ENCODE measurements at regions not wholly inside any gene's neighbourhood (a gene's known extent, or its start where the extent isn't known, plus 50 kb on each side); places are given as distances from the start of the nearest gene placed in this dataset.

DNA sequence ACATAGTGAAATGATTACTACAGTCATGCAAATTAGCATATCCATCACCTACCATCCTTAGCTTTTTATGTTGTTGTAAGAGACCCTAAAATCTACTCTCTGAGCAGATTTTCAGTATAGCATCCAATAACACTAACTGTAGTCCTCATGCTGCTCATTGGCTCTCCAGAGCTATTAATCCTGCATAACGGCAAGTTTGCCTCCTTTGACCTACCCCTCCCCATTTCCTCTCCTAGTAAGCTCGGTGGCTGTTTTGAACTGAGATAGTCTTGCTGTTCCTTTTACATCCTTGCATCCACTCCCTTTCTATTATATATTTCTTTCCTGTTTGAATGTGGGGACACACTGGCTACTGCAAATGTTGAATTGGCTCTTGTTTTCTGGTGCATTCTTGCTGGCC, 481.5 kb downstream of the TSN start:
- Histone ChIP-seq H3K9me3 (ENCODE audit: control insufficient read depth, insufficient read depth, low read length) (no peaks in the 10 kb centered on the region), H4K20me1 (ENCODE audit: control insufficient read depth, insufficient read depth, low read depth, low read length) (no peaks in the 10 kb centered on the region), H3K79me2 (ENCODE audit: control insufficient read depth, low read length) (no peaks in the 10 kb centered on the region), H3K4me2 (ENCODE audit: low read length) (no peak overlapping the region), H3K9me2 (replicated peaks; ENCODE audit: control insufficient read depth, low read length) (no peaks in the 10 kb centered on the region), H3F3A (ENCODE audit: control insufficient read depth, insufficient read depth) (no peaks in the 10 kb centered on the region), H3K4me1 (ENCODE audit: control insufficient read depth, low read length) (no peaks in the 10 kb centered on the region), H3K4me3 (ENCODE audit: low read length) (no peak overlapping the region), H3K27ac (ENCODE audit: low read depth, low read length) (no peak overlapping the region), H3K27me3 (ENCODE audit: control insufficient read depth, low read length) (no peaks in the 10 kb centered on the region), H3K36me3 (ENCODE audit: control insufficient read depth, low read length) (no peaks in the 10 kb centered on the region)
- TF ChIP-seq, protein P1, sequence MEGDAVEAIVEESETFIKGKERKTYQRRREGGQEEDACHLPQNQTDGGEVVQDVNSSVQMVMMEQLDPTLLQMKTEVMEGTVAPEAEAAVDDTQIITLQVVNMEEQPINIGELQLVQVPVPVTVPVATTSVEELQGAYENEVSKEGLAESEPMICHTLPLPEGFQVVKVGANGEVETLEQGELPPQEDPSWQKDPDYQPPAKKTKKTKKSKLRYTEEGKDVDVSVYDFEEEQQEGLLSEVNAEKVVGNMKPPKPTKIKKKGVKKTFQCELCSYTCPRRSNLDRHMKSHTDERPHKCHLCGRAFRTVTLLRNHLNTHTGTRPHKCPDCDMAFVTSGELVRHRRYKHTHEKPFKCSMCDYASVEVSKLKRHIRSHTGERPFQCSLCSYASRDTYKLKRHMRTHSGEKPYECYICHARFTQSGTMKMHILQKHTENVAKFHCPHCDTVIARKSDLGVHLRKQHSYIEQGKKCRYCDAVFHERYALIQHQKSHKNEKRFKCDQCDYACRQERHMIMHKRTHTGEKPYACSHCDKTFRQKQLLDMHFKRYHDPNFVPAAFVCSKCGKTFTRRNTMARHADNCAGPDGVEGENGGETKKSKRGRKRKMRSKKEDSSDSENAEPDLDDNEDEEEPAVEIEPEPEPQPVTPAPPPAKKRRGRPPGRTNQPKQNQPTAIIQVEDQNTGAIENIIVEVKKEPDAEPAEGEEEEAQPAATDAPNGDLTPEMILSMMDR (IDR thresholded peaks at IDR 0.05; ENCODE audit: low read depth, low read length, poor library complexity, severe bottlenecking) = no peak
- TF ChIP-seq EZH2phosphoT487 (IDR thresholded peaks at IDR 0.05; ENCODE audit: borderline replicate concordance, low read length) = no peak

DNA sequence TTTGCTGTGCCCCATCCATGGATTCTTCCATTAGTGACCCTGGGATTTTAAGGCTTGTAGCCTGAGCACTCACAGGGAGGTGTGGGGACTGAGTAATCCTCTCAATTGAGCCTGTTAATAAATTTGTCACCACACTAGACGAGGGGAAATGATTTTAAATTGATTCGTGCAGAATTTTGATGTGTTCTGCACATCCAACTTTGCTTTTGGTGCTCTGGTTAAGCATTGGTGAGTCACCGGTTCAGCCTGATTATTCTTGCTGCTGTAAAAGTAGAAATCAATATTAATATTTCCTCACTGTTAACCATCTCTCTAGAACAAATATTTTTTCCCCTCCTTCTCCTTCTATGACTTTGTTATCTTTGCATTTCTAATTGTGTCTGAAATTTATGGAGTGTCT, 482.0 kb downstream of the TSN start:
- no peaks in the 10 kb centered on the region for H3K4me1 ChIP-seq (ENCODE audit: control insufficient read depth, low read length)
- H3K9me3 ChIP-seq (ENCODE audit: control insufficient read depth, insufficient read depth, low read length) = no peaks in the 10 kb centered on the region
- no peaks in the 10 kb centered on the region for H3K36me3 ChIP-seq (ENCODE audit: control insufficient read depth, low read length)
- H3K4me2 ChIP-seq (ENCODE audit: low read length) = no peak overlapping the region
- no peaks in the 10 kb centered on the region for H4K20me1 ChIP-seq (ENCODE audit: control insufficient read depth, insufficient read depth, low read depth, low read length)
- no peaks in the 10 kb centered on the region for H3K79me2 ChIP-seq (ENCODE audit: control insufficient read depth, low read length)
- H3K9me2 ChIP-seq (replicated peaks; ENCODE audit: control insufficient read depth, low read length) = no peaks in the 10 kb centered on the region
- H3K27ac ChIP-seq (ENCODE audit: low read depth, low read length) = no peak overlapping the region
- no peaks in the 10 kb centered on the region for H3F3A ChIP-seq (ENCODE audit: control insufficient read depth, insufficient read depth)
- no peak overlapping the region for H3K4me3 ChIP-seq (ENCODE audit: low read length)
- H3K27me3 ChIP-seq (ENCODE audit: control insufficient read depth, low read length) = no peaks in the 10 kb centered on the region
- TF ChIP-seq, protein P1 (IDR thresholded peaks at IDR 0.05; ENCODE audit: low read depth, low read length, poor library complexity, severe bottlenecking) = no peak
- TF ChIP-seq EZH2phosphoT487 (IDR thresholded peaks at IDR 0.05; ENCODE audit: borderline replicate concordance, low read length) = no peak

DNA sequence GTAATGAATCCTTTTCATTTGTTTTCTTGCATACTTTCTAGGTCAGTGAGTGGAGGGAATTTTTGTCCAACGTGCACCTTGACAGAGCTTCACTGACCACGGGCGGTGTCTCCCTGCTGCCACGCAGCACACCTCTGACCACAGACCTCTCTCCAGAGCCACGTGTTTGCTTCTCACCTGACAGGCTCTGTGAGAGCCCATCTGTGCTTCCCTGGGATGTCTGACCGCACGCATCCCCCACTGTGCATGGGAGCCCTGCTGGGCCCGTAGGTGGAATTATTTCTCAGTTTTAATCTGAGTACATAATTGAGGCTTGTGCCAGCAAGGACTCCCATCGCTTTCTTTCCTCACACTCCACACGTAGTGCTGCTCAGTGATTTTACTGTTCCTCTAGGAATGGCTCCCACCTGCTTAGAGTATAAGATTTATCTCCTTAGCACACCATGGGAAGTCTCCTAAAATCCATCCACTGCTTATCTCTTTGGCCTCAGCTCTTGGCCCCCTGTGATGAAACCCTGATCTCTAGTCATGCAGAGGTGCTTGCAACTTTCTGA, 482.6 kb downstream of the TSN start:
- Histone ChIP-seq H3K27ac (ENCODE audit: low read depth, low read length) (no peak overlapping the region), H3K9me2 (replicated peaks; ENCODE audit: control insufficient read depth, low read length) (no peaks in the 10 kb centered on the region), H3K27me3 (ENCODE audit: control insufficient read depth, low read length) (no peaks in the 10 kb centered on the region), H3F3A (ENCODE audit: control insufficient read depth, insufficient read depth) (no peaks in the 10 kb centered on the region), H3K9me3 (ENCODE audit: control insufficient read depth, insufficient read depth, low read length) (no peaks in the 10 kb centered on the region), H3K36me3 (ENCODE audit: control insufficient read depth, low read length) (no peaks in the 10 kb centered on the region), H3K4me3 (ENCODE audit: low read length) (no peak overlapping the region), H4K20me1 (ENCODE audit: control insufficient read depth, insufficient read depth, low read depth, low read length) (no peaks in the 10 kb centered on the region), H3K79me2 (ENCODE audit: control insufficient read depth, low read length) (no peaks in the 10 kb centered on the region), H3K4me2 (ENCODE audit: low read length) (no peak overlapping the region), H3K4me1 (ENCODE audit: control insufficient read depth, low read length) (no peaks in the 10 kb centered on the region)
- TF ChIP-seq EZH2phosphoT487 (IDR thresholded peaks at IDR 0.05; ENCODE audit: borderline replicate concordance, low read length) = no peak
- TF ChIP-seq, protein P1 (IDR thresholded peaks at IDR 0.05; ENCODE audit: low read depth, low read length, poor library complexity, severe bottlenecking) = no peak
